SK-N-SH treated with all-trans-retinoic acid at 6 μM for 48 hours (cell line): ENCODE measurements at regions not wholly inside any gene's neighbourhood (a gene's known extent, or its start where the extent isn't known, plus 50 kb on each side); places are given as distances from the start of the nearest gene placed in this dataset.
A peak's percentile ranks its signal among the peaks of the same experiment; 100 is the strongest.

Experiments
- RARB ChIP-seq: fragments of 250-450 bp; sonication (Bioruptor Pico); IDR thresholded peaks from 2 replicates; pipeline ENCODE4 v1.8.0; 2021; ENCODE audit warnings: mild to moderate bottlenecking, moderate library complexity
- SNAI2 ChIP-seq: fragments of 250-450 bp; sonication (Bioruptor Pico); IDR thresholded peaks from 2 replicates; pipeline ENCODE4 v1.5.0; 2020; ENCODE audit warnings: mild to moderate bottlenecking, moderate library complexity
- TOX ChIP-seq: fragments of 250-450 bp; sonication (Bioruptor Pico); IDR thresholded peaks from 2 replicates; pipeline ENCODE4 v1.8.0; 2021; ENCODE audit warnings: mild to moderate bottlenecking, moderate library complexity, borderline replicate concordance
- ZC3H10 ChIP-seq: fragments of 250-450 bp; sonication (Bioruptor Pico); IDR thresholded peaks from 2 replicates; pipeline ENCODE4 v1.5.1; 2021; ENCODE audit warnings: mild to moderate bottlenecking, moderate library complexity
- ZNF70 ChIP-seq: fragments of 450-650 bp; formaldehyde crosslinking; IDR thresholded peaks from 2 replicates; pipeline ENCODE4 v1.5.0; 2020; ENCODE audit warnings: mild to moderate bottlenecking, moderate library complexity
- TF ChIP-seq, protein P1 (sequence below): fragments of 250-450 bp; sonication (Bioruptor Pico); IDR thresholded peaks from 2 replicates; pipeline ENCODE4 v1.8.0; 2020; ENCODE audit warnings: mild to moderate bottlenecking, moderate library complexity, borderline replicate concordance
- TF ChIP-seq, protein P2 (sequence below): fragments of 250-450 bp; sonication (Bioruptor Pico); IDR thresholded peaks from 2 replicates; pipeline ENCODE4 v1.5.1; 2021; ENCODE audit warnings: mild to moderate bottlenecking, moderate library complexity

DNA sequence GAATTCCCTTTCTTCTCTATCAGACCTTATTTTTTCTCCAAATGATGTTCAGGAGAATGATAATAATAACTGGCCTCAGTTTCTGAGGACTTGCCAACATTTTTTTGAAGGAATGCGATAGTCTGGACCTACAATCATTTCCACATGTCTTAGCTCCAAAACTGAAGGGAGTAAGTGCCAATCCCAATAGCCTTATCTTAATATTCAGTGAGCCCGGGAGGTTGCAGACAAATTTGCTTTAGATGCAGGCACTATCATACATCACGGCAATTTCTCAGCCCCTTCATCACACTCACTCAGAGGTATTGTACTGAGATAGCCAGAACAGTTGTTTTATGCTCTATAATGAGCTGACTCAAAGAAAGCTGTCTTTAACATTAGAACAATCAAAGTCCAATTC lies 796.9 kb downstream of the ADGRL2 start:
- TF ChIP-seq ZNF70 (CRISPR knock-in tag) (no peak), TOX (CRISPR knock-in tag) (no peak), RARB (CRISPR knock-in tag) (no peak), ZC3H10 (CRISPR knock-in tag) (no peak), SNAI2 (CRISPR knock-in tag) (peak; percentile 78; the same call in 1 of the 2 replicates)
- TF ChIP-seq, protein P1, sequence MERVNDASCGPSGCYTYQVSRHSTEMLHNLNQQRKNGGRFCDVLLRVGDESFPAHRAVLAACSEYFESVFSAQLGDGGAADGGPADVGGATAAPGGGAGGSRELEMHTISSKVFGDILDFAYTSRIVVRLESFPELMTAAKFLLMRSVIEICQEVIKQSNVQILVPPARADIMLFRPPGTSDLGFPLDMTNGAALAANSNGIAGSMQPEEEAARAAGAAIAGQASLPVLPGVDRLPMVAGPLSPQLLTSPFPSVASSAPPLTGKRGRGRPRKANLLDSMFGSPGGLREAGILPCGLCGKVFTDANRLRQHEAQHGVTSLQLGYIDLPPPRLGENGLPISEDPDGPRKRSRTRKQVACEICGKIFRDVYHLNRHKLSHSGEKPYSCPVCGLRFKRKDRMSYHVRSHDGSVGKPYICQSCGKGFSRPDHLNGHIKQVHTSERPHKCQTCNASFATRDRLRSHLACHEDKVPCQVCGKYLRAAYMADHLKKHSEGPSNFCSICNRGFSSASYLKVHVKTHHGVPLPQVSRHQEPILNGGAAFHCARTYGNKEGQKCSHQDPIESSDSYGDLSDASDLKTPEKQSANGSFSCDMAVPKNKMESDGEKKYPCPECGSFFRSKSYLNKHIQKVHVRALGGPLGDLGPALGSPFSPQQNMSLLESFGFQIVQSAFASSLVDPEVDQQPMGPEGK (CRISPR knock-in tag) = no peak
- TF ChIP-seq, protein P2, sequence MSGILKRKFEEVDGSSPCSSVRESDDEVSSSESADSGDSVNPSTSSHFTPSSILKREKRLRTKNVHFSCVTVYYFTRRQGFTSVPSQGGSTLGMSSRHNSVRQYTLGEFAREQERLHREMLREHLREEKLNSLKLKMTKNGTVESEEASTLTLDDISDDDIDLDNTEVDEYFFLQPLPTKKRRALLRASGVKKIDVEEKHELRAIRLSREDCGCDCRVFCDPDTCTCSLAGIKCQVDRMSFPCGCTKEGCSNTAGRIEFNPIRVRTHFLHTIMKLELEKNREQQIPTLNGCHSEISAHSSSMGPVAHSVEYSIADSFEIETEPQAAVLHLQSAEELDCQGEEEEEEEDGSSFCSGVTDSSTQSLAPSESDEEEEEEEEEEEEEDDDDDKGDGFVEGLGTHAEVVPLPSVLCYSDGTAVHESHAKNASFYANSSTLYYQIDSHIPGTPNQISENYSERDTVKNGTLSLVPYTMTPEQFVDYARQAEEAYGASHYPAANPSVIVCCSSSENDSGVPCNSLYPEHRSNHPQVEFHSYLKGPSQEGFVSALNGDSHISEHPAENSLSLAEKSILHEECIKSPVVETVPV (CRISPR knock-in tag) = peak; percentile 49; the same call in 1 of the 2 replicates
